GM12878 (cell line): ENCODE measurements at regions not wholly inside any gene's neighbourhood (a gene's known extent, or its start where the extent isn't known, plus 50 kb on each side); places are given as distances from the start of the nearest gene placed in this dataset.

Source experiments
- ATAC-seq: fragments of 200-7000 bp; cut with Tn5 transposase; 3 replicates; pipeline ENCODE4 v1.9.1; 2020; ENCODE audit warnings: mild to moderate bottlenecking, moderate library complexity
- BruUV-seq: library from RNA; stranded (reverse); fragments of 400-500 nt; replicated peaks from 2 replicates; lab custom pipeline; 2021; lab: Mats Ljungman, UMichigan
- CTCF ChIA-PET: fragments of 300-600 bp; sonication (Branson Sonifier 250); formaldehyde crosslinking; extraction: SDS; loops from one replicate; lab custom pipeline; 2021; ENCODE audit warnings: inconsistent platforms; lab: Yijun Ruan, JAX
- POLR2A ChIA-PET: fragments of 350-600 bp; formaldehyde crosslinking; extraction: SDS; loops from one replicate; lab custom pipeline; 2021; ENCODE audit warnings: inconsistent platforms; lab: Charles Lee
- RAD21 ChIA-PET: fragments of 300-600 bp; sonication (Branson Sonifier 250); formaldehyde crosslinking; loops from one replicate; lab custom pipeline; 2023; ENCODE audit warnings: antibody characterized with exemption; ENCODE audit not compliant: unreplicated experiment; lab: Charles Lee
- SMC1A ChIA-PET: fragments of 300-600 bp; sonication (Branson Sonifier 250); formaldehyde crosslinking; loops from one replicate; lab custom pipeline; 2023; ENCODE audit not compliant: unreplicated experiment, uncharacterized antibody; lab: Charles Lee
- DNase-seq: peaks from one replicate; pipeline ENCODE4 v3.0.0-alpha.2; 2011; ENCODE audit warnings: low read depth, low spot score
- FAIRE-seq: peaks from 3 replicates; lab custom pipeline; 2011; peaks lifted over from hg19 to GRCh38; lab: Jason Lieb, UNC
- H2AFZ ChIP-seq: 2 replicates; pipeline ENCODE4 v1.6.0; 2011; ENCODE audit warnings: low read depth, low read length, control low read depth; ENCODE audit not compliant: control insufficient read depth
- H3K27ac ChIP-seq: 2 replicates; pipeline ENCODE4 v1.5.1; 2011; ENCODE audit warnings: control low read depth; ENCODE audit not compliant: control insufficient read depth, insufficient read depth
- H3K27me3 ChIP-seq, 2 experiments: replicated peaks in 1 of 2; 2 replicates each; pipeline versions ENCODE4 v1.6.0 to v1.6.1; 2011; ENCODE audit warnings: low read length in 1 of 2; ENCODE audit not compliant: control insufficient read depth in 2 of 2, insufficient read depth in 2 of 2
- H3K36me3 ChIP-seq, 2 experiments: 2 replicates each; pipeline ENCODE4 v1.5.1; 2011; ENCODE audit warnings: low read length in 1 of 2; ENCODE audit not compliant: control insufficient read depth in 2 of 2, insufficient read depth in 2 of 2
- H3K4me1 ChIP-seq: 2 replicates; pipeline ENCODE4 v1.6.1; 2011; ENCODE audit warnings: mild to moderate bottlenecking, low read length, moderate library complexity, mixed read lengths; ENCODE audit not compliant: control insufficient read depth, insufficient read depth
- H3K4me2 ChIP-seq: 2 replicates; pipeline ENCODE4 v1.6.0; 2011; ENCODE audit warnings: control low read depth; ENCODE audit not compliant: control insufficient read depth, insufficient read depth
- H3K4me3 ChIP-seq: fragments of 200-600 bp; sonication (generic); 2 replicates; pipeline ENCODE4 v1.5.1; 2016
- H3K79me2 ChIP-seq: 2 replicates; pipeline ENCODE4 v1.6.0; 2011; ENCODE audit warnings: low read length; ENCODE audit not compliant: control insufficient read depth, insufficient read depth
- H3K9ac ChIP-seq: 2 replicates; pipeline ENCODE4 v1.8.0; 2011; ENCODE audit warnings: low read length, control low read depth, mixed read lengths; ENCODE audit not compliant: control insufficient read depth, insufficient read depth
- H3K9me3 ChIP-seq: replicated peaks from 3 replicates; pipeline ENCODE4 v1.5.1; 2011; ENCODE audit warnings: mild to moderate bottlenecking, low read length; ENCODE audit not compliant: control insufficient read depth, insufficient read depth
- H4K20me1 ChIP-seq: 2 replicates; pipeline ENCODE4 v1.6.0; 2011; ENCODE audit not compliant: control insufficient read depth, insufficient read depth
- ESRRA ChIP-seq: IDR thresholded peaks from 2 replicates; pipeline ENCODE4 v1.6.1; 2012; ENCODE audit warnings: mild to moderate bottlenecking, low read length, improper control_type of control experiment
- IRF4 ChIP-seq: IDR thresholded peaks from 2 replicates; pipeline ENCODE4 v1.6.1; 2011; ENCODE audit warnings: low read depth, low read length
- MLLT1 ChIP-seq: fragments of 450-650 bp; IDR thresholded peaks from 2 replicates; pipeline ENCODE4 v1.6.1; 2016; ENCODE audit warnings: mild to moderate bottlenecking
- NFIC ChIP-seq: IDR thresholded peaks from 2 replicates; pipeline ENCODE4 v1.6.1; 2012; ENCODE audit warnings: low read depth, mild to moderate bottlenecking, inconsistent platforms, low read length, moderate library complexity
- NFYA ChIP-seq: IDR thresholded peaks from 2 replicates; pipeline ENCODE4 v1.6.1; 2011; ENCODE audit warnings: low read depth, mild to moderate bottlenecking, low read length, improper control_type of control experiment, borderline replicate concordance
- NR2C2 ChIP-seq: IDR thresholded peaks from 2 replicates; pipeline ENCODE4 v1.6.1; 2011; ENCODE audit warnings: borderline replicate concordance, low read depth; ENCODE audit not compliant: control insufficient read depth, insufficient read length
- POLR2A ChIP-seq: IDR thresholded peaks from 2 replicates; pipeline ENCODE4 v1.6.1; 2011; ENCODE audit warnings: low read depth, mild to moderate bottlenecking, low read length
- POU2F2 ChIP-seq: IDR thresholded peaks from 3 replicates; pipeline ENCODE4 v1.6.1; 2011; ENCODE audit warnings: low read depth, mild to moderate bottlenecking, low read length, borderline replicate concordance
- RB1 ChIP-seq: fragments of 450-650 bp; formaldehyde crosslinking; IDR thresholded peaks from 2 replicates; pipeline ENCODE4 v1.6.1; 2017; ENCODE audit warnings: mild to moderate bottlenecking, borderline replicate concordance
- SMC3 ChIP-seq: IDR thresholded peaks from 2 replicates; pipeline ENCODE4 v1.6.1; 2011; ENCODE audit warnings: low read length, improper control_type of control experiment, borderline replicate concordance
- TBL1XR1 ChIP-seq: IDR thresholded peaks from 2 replicates; pipeline ENCODE4 v1.6.1; 2012; ENCODE audit warnings: low read depth, low read length, improper control_type of control experiment
- YBX1 ChIP-seq: fragments of 450-650 bp; IDR thresholded peaks from 2 replicates; pipeline ENCODE4 v1.6.1; 2016; ENCODE audit warnings: antibody characterized with exemption
- ZNF207 ChIP-seq: fragments of 450-650 bp; IDR thresholded peaks from 2 replicates; pipeline ENCODE4 v1.6.1; 2014; ENCODE audit warnings: antibody characterized with exemption, mild to moderate bottlenecking, borderline replicate concordance
- WGBS: methylation state at CpG from one replicate; pipeline ENCODE4 v1.1.6; 2016; ENCODE audit warnings: low lambda C conversion rate; ENCODE audit not compliant: insufficient replicate concordance, insufficient coverage; ENCODE audit errors: missing lambda C conversion rate; 5-methylcytosine and 5-hydroxymethylcytosine counted together
- in situ Hi-C: fragments of 300-500 bp; cut with MboI; formaldehyde crosslinking; loops from 9 replicates; pipeline ENCODE4 v1.14.3; 2018; ENCODE audit warnings: mixed read lengths
- intact Hi-C: fragments of 100-400 bp; cut with micrococcal nuclease; formaldehyde crosslinking; loops from one replicate; pipeline ENCODE4 v1.14.2; 2022; ENCODE audit not compliant: unreplicated experiment
- TF ChIP-seq, protein P1 (sequence below): fragments of 450-650 bp; IDR thresholded peaks from 2 replicates; pipeline ENCODE4 v1.6.1; 2018; ENCODE audit warnings: borderline replicate concordance, mild to moderate bottlenecking; ENCODE audit not compliant: partially characterized antibody

GRCh38 chr17:14630621-14631020, 329.7 kb downstream of the HS3ST3B1 start:
- Histone ChIP-seq H3K36me3 (no peaks in the 10 kb centered on the region), H3K79me2 (no peaks in the 10 kb centered on the region), H3K4me2 (no peak overlapping the region), H3K9ac (no peak overlapping the region), H2AFZ (no peak overlapping the region), H3K27ac (no peak overlapping the region), H3K27me3 (no peaks in the 10 kb centered on the region), H3K9me3 (no peaks in the 10 kb centered on the region; the same call in 2 of the 3 replicates), H3K4me3 (no peak overlapping the region), H4K20me1 (no peaks in the 10 kb centered on the region), H3K4me1 (no peaks in the 10 kb centered on the region)
- intact Hi-C loops = no loop called here
- ChIA-PET POLR2A (no interaction called here), RAD21 (no interaction called here), CTCF (no interaction called here), SMC1A (no interaction called here)
- ATAC-seq (no peak), DNase-seq (no peak), FAIRE-seq (no peak)
- no peak for TF ChIP-seq TBL1XR1
- no TSS peak for BruUV-seq
- 27% methylated on average over 4 of the region's 4 CpGs for WGBS
- in situ Hi-C loops = no loop called here

DNA sequence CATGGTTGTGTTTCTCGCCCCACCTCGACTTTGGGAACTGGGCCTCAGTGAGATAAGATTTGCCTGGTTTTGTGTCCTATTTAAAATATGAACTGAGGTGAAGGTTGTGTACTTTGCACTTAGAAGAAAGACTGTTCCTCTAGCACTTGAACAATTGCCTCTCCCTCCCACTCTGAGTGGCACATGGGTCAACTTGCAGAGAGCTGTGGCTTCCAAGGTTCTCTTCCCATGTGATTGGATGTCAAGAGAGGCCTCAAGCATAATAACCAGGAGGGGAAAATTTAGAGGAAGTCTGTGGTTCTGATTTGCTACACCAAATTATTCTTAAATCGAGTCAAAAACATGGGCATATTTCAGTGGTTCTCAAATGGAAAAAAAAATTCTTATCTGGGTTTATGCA, 329.2 kb downstream of the HS3ST3B1 start:
- no peaks in the 10 kb centered on the region; the same call in 2 of the 3 replicates for H3K9me3 ChIP-seq
- H3K36me3 ChIP-seq = no peaks in the 10 kb centered on the region
- H3K27ac ChIP-seq = no peak overlapping the region
- DNase-seq (no peak), ATAC-seq (no peak), FAIRE-seq (no peak)
- intact Hi-C loops (no loop called here), in situ Hi-C loops (no loop called here)
- no peak overlapping the region for H3K4me2 ChIP-seq
- no peak overlapping the region for H3K4me3 ChIP-seq
- no TSS peak for BruUV-seq
- ChIA-PET CTCF (no interaction called here), RAD21 (no interaction called here), SMC1A (no interaction called here), POLR2A (no interaction called here)
- no peak overlapping the region for H2AFZ ChIP-seq
- H3K79me2 ChIP-seq = no peaks in the 10 kb centered on the region
- no peaks in the 10 kb centered on the region for H3K27me3 ChIP-seq
- H3K4me1 ChIP-seq = no peaks in the 10 kb centered on the region
- H3K9ac ChIP-seq = no peak overlapping the region
- H4K20me1 ChIP-seq = no peaks in the 10 kb centered on the region
- WGBS = 2% methylated on average over 3 of the region's 3 CpGs
- no peak for TF ChIP-seq POU2F2
- no peak for TF ChIP-seq RB1
- no peak for TF ChIP-seq NR2C2
- TF ChIP-seq YBX1 = no peak
- TF ChIP-seq POLR2A = no peak
- no peak for TF ChIP-seq ESRRA
- TF ChIP-seq NFIC = no peak
- TF ChIP-seq, protein P1, sequence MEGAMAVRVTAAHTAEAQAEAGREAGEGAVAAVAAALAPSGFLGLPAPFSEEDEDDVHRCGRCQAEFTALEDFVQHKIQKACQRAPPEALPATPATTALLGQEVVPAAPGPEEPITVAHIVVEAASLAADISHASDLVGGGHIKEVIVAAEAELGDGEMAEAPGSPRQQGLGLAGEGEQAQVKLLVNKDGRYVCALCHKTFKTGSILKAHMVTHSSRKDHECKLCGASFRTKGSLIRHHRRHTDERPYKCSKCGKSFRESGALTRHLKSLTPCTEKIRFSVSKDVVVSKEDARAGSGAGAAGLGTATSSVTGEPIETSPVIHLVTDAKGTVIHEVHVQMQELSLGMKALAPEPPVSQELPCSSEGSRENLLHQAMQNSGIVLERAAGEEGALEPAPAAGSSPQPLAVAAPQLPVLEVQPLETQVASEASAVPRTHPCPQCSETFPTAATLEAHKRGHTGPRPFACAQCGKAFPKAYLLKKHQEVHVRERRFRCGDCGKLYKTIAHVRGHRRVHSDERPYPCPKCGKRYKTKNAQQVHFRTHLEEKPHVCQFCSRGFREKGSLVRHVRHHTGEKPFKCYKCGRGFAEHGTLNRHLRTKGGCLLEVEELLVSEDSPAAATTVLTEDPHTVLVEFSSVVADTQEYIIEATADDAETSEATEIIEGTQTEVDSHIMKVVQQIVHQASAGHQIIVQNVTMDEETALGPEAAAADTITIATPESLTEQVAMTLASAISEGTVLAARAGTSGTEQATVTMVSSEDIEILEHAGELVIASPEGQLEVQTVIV = no peak
- TF ChIP-seq ZNF207 = no peak
- TF ChIP-seq IRF4 = no peak
- no peak for TF ChIP-seq NFYA
- no peak for TF ChIP-seq SMC3
- no peak for TF ChIP-seq MLLT1
